ENCODE measurements at regions not wholly inside any gene's neighbourhood (a gene's known extent, or its start where the extent isn't known, plus 50 kb on each side); places are given as distances from the start of the nearest gene placed in this dataset.

GRCh38 chr4:74878323-74878722 is 54.6 kb upstream of the PARM1 start:
- Histone ChIP-seq H2AFZ (no peak overlapping the region), H3K79me2 (no peaks in the 10 kb centered on the region), H3K9me3 (ENCODE audit: low read depth) (no peaks in the 10 kb centered on the region), H3K27me3 (no peaks in the 10 kb centered on the region), H4K20me1 (ENCODE audit: insufficient read depth, poor library complexity, severe bottlenecking) (no peaks in the 10 kb centered on the region), H3K36me3 (replicated peaks; ENCODE audit: insufficient read depth, low read depth) (no peaks in the 10 kb centered on the region), H3K4me3 (no peak overlapping the region), H3K4me1 (ENCODE audit: insufficient read depth) (no peaks in the 10 kb centered on the region), H3K4me2 (no peak overlapping the region), H3K9me2 (replicated peaks; ENCODE audit: insufficient read depth) (no peaks in the 10 kb centered on the region), H3K27ac (no peak overlapping the region)
- DNase-seq (ENCODE audit: low spot score): no peak
- 77% methylated on average over 3 of the region's 3 CpGs for WGBS (ENCODE audit: low lambda C conversion rate, missing lambda C conversion rate)
- TF ChIP-seq EZH2phosphoT487 (IDR thresholded peaks at IDR 0.05; ENCODE audit: low read depth, severe bottlenecking, unreplicated experiment): no peak
- TF ChIP-seq EZH2 (IDR thresholded peaks at IDR 0.05; ENCODE audit: borderline replicate concordance): no peak
- TF ChIP-seq CTCF (IDR thresholded peaks at IDR 0.05; ENCODE audit: poor library complexity): no peak

- H3K4me2 ChIP-seq: no peak overlapping the region
- 83% methylated on average over 2 of the region's 2 CpGs for WGBS (ENCODE audit: low lambda C conversion rate, missing lambda C conversion rate)
- no peak for DNase-seq (ENCODE audit: low spot score)
- no peak for TF ChIP-seq EZH2phosphoT487 (IDR thresholded peaks at IDR 0.05; ENCODE audit: low read depth, severe bottlenecking, unreplicated experiment)
- TF ChIP-seq EZH2 (IDR thresholded peaks at IDR 0.05; ENCODE audit: borderline replicate concordance): no peak
- no peak for TF ChIP-seq CTCF (IDR thresholded peaks at IDR 0.05; ENCODE audit: poor library complexity)
- H4K20me1 ChIP-seq (ENCODE audit: insufficient read depth, poor library complexity, severe bottlenecking): no peaks in the 10 kb centered on the region
- no peaks in the 10 kb centered on the region for H3K27me3 ChIP-seq
- no peak overlapping the region for H3K27ac ChIP-seq
- H2AFZ ChIP-seq: peak overlapping the region; percentile 11
- no peaks in the 10 kb centered on the region for H3K4me1 ChIP-seq (ENCODE audit: insufficient read depth)
- H3K36me3 ChIP-seq (replicated peaks; ENCODE audit: insufficient read depth, low read depth): no peaks in the 10 kb centered on the region
- H3K9me3 ChIP-seq (ENCODE audit: low read depth): no peaks in the 10 kb centered on the region
- no peak overlapping the region for H3K4me3 ChIP-seq
- H3K9me2 ChIP-seq (replicated peaks; ENCODE audit: insufficient read depth): no peaks in the 10 kb centered on the region
- no peaks in the 10 kb centered on the region for H3K79me2 ChIP-seq
Measured at GRCh38 chr4:74875451-74875850, 57.5 kb upstream of the PARM1 start.

GRCh38 chr4:74874753-74875367 is 58.1 kb upstream of the PARM1 start:
- Histone ChIP-seq H3K36me3 (replicated peaks; ENCODE audit: insufficient read depth, low read depth) (no peaks in the 10 kb centered on the region), H3K4me2 (no peak overlapping the region), H2AFZ (peak overlapping the region; percentile 11), H3K27me3 (no peaks in the 10 kb centered on the region), H3K27ac (no peak overlapping the region), H3K79me2 (no peaks in the 10 kb centered on the region), H3K9me2 (replicated peaks; ENCODE audit: insufficient read depth) (no peaks in the 10 kb centered on the region), H3K4me1 (ENCODE audit: insufficient read depth) (no peaks in the 10 kb centered on the region), H3K4me3 (no peak overlapping the region), H3K9me3 (ENCODE audit: low read depth) (no peaks in the 10 kb centered on the region), H4K20me1 (ENCODE audit: insufficient read depth, poor library complexity, severe bottlenecking) (no peaks in the 10 kb centered on the region)
- peak; percentile 91 for DNase-seq (ENCODE audit: low spot score)
- WGBS (ENCODE audit: low lambda C conversion rate, missing lambda C conversion rate): 36% methylated on average over 1 of the region's 1 CpG
- TF ChIP-seq CTCF (IDR thresholded peaks at IDR 0.05; ENCODE audit: poor library complexity): peak; percentile 96
- no peak for TF ChIP-seq EZH2phosphoT487 (IDR thresholded peaks at IDR 0.05; ENCODE audit: low read depth, severe bottlenecking, unreplicated experiment)
- TF ChIP-seq EZH2 (IDR thresholded peaks at IDR 0.05; ENCODE audit: borderline replicate concordance): no peak
